Right lung (tissue), 2 donors: ENCODE measurements at regions not wholly inside any gene's neighbourhood (a gene's known extent, or its start where the extent isn't known, plus 50 kb on each side); places are given as distances from the start of the nearest gene placed in this dataset.
A peak's percentile ranks its signal among the peaks of the same experiment; 100 is the strongest.

Source experiments
- DNase-seq, 2 donors: peaks; one replicate each; pipeline ENCODE4 v3.0.0-alpha.2; 2013

- peak in 1 of 2 donors; percentile 17 for DNase-seq
Observed at GRCh38 chr18:56127322-56128099, 510.9 kb downstream of the TXNL1 start.

- DNase-seq, result no peak
Observed at GRCh38 chr18:56124186-56124585, 514.2 kb downstream of the TXNL1 start.

GRCh38 chr18:56121669-56122068 is 516.7 kb downstream of the TXNL1 start:
- no peak for DNase-seq

GRCh38 chr18:56120782-56121181 is 517.6 kb downstream of the TXNL1 start:
- no peak for DNase-seq

GRCh38 chr18:56119681-56120080 is 518.7 kb downstream of the TXNL1 start:
- no peak for DNase-seq

- no peak for DNase-seq
Observed at GRCh38 chr18:56118422-56118821, 520.0 kb downstream of the TXNL1 start.

- DNase-seq, result no peak
Observed at GRCh38 chr18:56115071-56116015, 523.0 kb downstream of the TXNL1 start.

- DNase-seq, result no peak
Observed at GRCh38 chr18:56112984-56113383, 525.0 kb upstream of the TCF4 start.

- no peak for DNase-seq
Observed at GRCh38 chr18:56112013-56112749, 524.2 kb upstream of the TCF4 start.

- no peak for DNase-seq
Observed at GRCh38 chr18:56109757-56110156, 521.8 kb upstream of the TCF4 start.

- no peak for DNase-seq
Observed at GRCh38 chr18:56108478-56109367, 520.7 kb upstream of the TCF4 start.

GRCh38 chr18:56107821-56108477 is 520.0 kb upstream of the TCF4 start:
- no peak for DNase-seq

- DNase-seq, result no peak
Observed at GRCh38 chr18:56100090-56100722, 512.2 kb upstream of the TCF4 start.

GRCh38 chr18:56097621-56098020 is 509.6 kb upstream of the TCF4 start:
- peak; percentile 60 to 62 for DNase-seq

GRCh38 chr18:56096861-56097260 is 508.9 kb upstream of the TCF4 start:
- DNase-seq, result no peak

GRCh38 chr18:56089612-56090258 is 501.7 kb upstream of the TCF4 start:
- DNase-seq, result no peak

GRCh38 chr18:56086786-56087185 is 498.8 kb upstream of the TCF4 start:
- no peak for DNase-seq

GRCh38 chr18:56086176-56086575 is 498.2 kb upstream of the TCF4 start:
- no peak for DNase-seq

GRCh38 chr18:56085551-56085950 is 497.6 kb upstream of the TCF4 start:
- DNase-seq, result peak; percentile 35 to 42
